ENCODE measurements at regions not wholly inside any gene's neighbourhood (a gene's known extent, or its start where the extent isn't known, plus 50 kb on each side); places are given as distances from the start of the nearest gene placed in this dataset.

DNA sequence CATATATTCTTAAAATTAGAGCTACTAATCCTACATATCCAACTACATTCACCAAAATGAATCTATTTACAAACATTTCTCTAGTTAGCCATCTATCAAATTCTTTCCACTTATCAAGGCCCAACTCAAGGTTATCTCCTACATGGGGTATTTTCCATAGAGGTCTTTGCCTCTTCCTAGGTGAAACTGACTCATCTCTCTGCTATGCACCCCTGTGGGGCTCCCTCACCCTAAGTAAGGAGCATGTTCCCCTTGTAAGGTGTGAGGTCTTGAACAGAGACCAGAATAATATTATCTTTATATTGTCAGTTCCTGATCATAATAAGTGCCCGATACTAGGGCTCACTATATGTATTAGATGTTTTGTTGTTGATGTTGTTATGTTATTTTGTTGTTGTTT, 74.6 kb upstream of the TSC22D2 start:
- Histone ChIP-seq H3K18ac (ENCODE audit: low read depth, low read length) (no peak overlapping the region), H3K36me3 (ENCODE audit: control insufficient read depth, insufficient read depth, low read length) (no peaks in the 10 kb centered on the region), H2BK20ac (ENCODE audit: low read depth, low read length) (no peak overlapping the region), H2AFZ (replicated peaks; ENCODE audit: low read length, poor library complexity) (no peak overlapping the region), H3K4me2 (ENCODE audit: low read depth, low read length) (no peak overlapping the region), H4K91ac (ENCODE audit: insufficient read depth, low read depth, low read length) (no peak overlapping the region), H2AK5ac (ENCODE audit: low read depth, low read length) (no peak overlapping the region), H3K14ac (replicated peaks; ENCODE audit: low read depth, low read length) (no peak overlapping the region), H3K27me3 (ENCODE audit: control insufficient read depth, insufficient read depth, low read length) (no peaks in the 10 kb centered on the region; the same call in 1 of the 2 replicates), H3K9ac (ENCODE audit: low read depth, low read length) (no peak overlapping the region), H4K8ac (ENCODE audit: low read depth in 2 of 2, low read length in 2 of 2) (no peak overlapping the region), H2BK5ac (ENCODE audit: low read depth, low read length, poor library complexity, severe bottlenecking) (no peak overlapping the region), H2AK9ac (replicated peaks; ENCODE audit: low read depth, low read length, poor library complexity) (no peak overlapping the region), H3K79me1 (ENCODE audit: low read depth in 1 of 2, low read length in 2 of 2) (no peaks in the 10 kb centered on the region), H4K5ac (ENCODE audit: low read depth, low read length) (no peak overlapping the region), H2BK15ac (ENCODE audit: low read depth, low read length) (no peak overlapping the region), H3K4me3 (ENCODE audit: insufficient read depth, low read depth, low read length) (no peak overlapping the region), H3K23ac (ENCODE audit: low read depth, low read length) (no peak overlapping the region), H2BK120ac (ENCODE audit: low read depth, low read length) (no peak overlapping the region), H3K4ac (ENCODE audit: low read depth, low read length) (no peak overlapping the region), H3K9me1 (ENCODE audit: insufficient read depth, low read length) (no peaks in the 10 kb centered on the region), H3K4me1 (ENCODE audit: control insufficient read depth, insufficient read depth, low read length) (peaks cover 3% of the 10 kb centered on the region; the same call in 1 of the 2 replicates), H3K27ac (ENCODE audit: insufficient read depth, low read length) (no peak overlapping the region), H3K9me3 (ENCODE audit: control insufficient read depth, insufficient read depth, low read length) (no peaks in the 10 kb centered on the region; the same call in 1 of the 2 replicates), H4K20me1 (ENCODE audit: insufficient read depth, low read length) (no peaks in the 10 kb centered on the region), H3K56ac (ENCODE audit: extremely low read depth, insufficient read depth, low read length) (no peak overlapping the region)
- dilution Hi-C loops (cut with HindIII; ENCODE audit: low sequenced_read_pairs, unreplicated experiment): no loop called here
- POLR2A ChIA-PET (ENCODE audit: unreplicated experiment): no interaction called here
- no peak for TF ChIP-seq POLR2A (IDR thresholded peaks at IDR 0.05; ENCODE audit: low read depth, low read length)
- TF ChIP-seq SMC3 (IDR thresholded peaks at IDR 0.05; ENCODE audit: low read depth, low read length): no peak
- no peak for TF ChIP-seq RAD21 (IDR thresholded peaks at IDR 0.05; ENCODE audit: low read length)
- TF ChIP-seq MAZ (IDR thresholded peaks at IDR 0.05; ENCODE audit: borderline replicate concordance, low read depth, low read length): no peak
- no peak for TF ChIP-seq CEBPB (IDR thresholded peaks at IDR 0.05; ENCODE audit: low read depth, low read length)
- TF ChIP-seq, protein P1, sequence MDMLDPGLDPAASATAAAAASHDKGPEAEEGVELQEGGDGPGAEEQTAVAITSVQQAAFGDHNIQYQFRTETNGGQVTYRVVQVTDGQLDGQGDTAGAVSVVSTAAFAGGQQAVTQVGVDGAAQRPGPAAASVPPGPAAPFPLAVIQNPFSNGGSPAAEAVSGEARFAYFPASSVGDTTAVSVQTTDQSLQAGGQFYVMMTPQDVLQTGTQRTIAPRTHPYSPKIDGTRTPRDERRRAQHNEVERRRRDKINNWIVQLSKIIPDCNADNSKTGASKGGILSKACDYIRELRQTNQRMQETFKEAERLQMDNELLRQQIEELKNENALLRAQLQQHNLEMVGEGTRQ (IDR thresholded peaks at IDR 0.05; ENCODE audit: low read depth, low read length): no peak
- TF ChIP-seq, protein P2, sequence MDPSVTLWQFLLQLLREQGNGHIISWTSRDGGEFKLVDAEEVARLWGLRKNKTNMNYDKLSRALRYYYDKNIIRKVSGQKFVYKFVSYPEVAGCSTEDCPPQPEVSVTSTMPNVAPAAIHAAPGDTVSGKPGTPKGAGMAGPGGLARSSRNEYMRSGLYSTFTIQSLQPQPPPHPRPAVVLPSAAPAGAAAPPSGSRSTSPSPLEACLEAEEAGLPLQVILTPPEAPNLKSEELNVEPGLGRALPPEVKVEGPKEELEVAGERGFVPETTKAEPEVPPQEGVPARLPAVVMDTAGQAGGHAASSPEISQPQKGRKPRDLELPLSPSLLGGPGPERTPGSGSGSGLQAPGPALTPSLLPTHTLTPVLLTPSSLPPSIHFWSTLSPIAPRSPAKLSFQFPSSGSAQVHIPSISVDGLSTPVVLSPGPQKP (IDR thresholded peaks at IDR 0.05; ENCODE audit: borderline replicate concordance, low read depth, low read length): no peak
- TF ChIP-seq MAFK (IDR thresholded peaks at IDR 0.05; ENCODE audit: low read depth, low read length): no peak
- DNase-seq: no peak
- in situ Hi-C loops (cut with MboI; ENCODE audit: low sequenced_read_pairs): no loop called here
- intact Hi-C loops (cut with micrococcal nuclease): loop anchor here (1.0 kb wide), 1 partner anchor 12 kb away; no protein-coding TSS in a partner anchor
- CTCF ChIA-PET: no interaction called here
- BruUV-seq (replicated peaks): no TSS peak
- WGBS, 2 experiments (ENCODE audit: extremely low coverage in 2 of 2, insufficient read length in 1 of 2): no CpG with 5 or more reads among the region's 1 CpG
- ATAC-seq (ENCODE audit: low read depth): no peak

Measured in IMR-90 (cell line).